ENCODE measurements at regions not wholly inside any gene's neighbourhood (a gene's known extent, or its start where the extent isn't known, plus 50 kb on each side); places are given as distances from the start of the nearest gene placed in this dataset.

GRCh38 chr15:62624547-62625378 lies 417.8 kb upstream of the TPM1 start:
- no peaks in the 10 kb centered on the region for H3K9me3 ChIP-seq
- H3K27me3 ChIP-seq, result no peaks in the 10 kb centered on the region

GRCh38 chr15:62625429-62626033 lies 417.0 kb upstream of the TPM1 start:
- intact Hi-C loops (cut with DNase I), result no loop called here
- TF ChIP-seq POLR2AphosphoS5 (IDR thresholded peaks at IDR 0.05; ENCODE audit: insufficient read depth in 1 of 2, low read depth in 1 of 2) (peak in 1 of 2 donors; percentile 45), POLR2A (IDR thresholded peaks at IDR 0.05) (no peak)
- DNase-seq (ENCODE audit: extremely low spot score in 2 of 2), result no peak
- Histone ChIP-seq H3K4me3 (peak overlapping the region in 1 of 2 donors; percentile 19), H3K4me1 (peaks cover 27% of the 10 kb centered on the region), H3K27me3 (no peaks in the 10 kb centered on the region), H3K36me3 (no peaks in the 10 kb centered on the region), H3K9me3 (no peaks in the 10 kb centered on the region), H3K27ac (peak overlapping the region; percentile 77)

More at GRCh38 chr15:62624547-62625378, 417.8 kb upstream of the TPM1 start:
- intact Hi-C loops (cut with DNase I), result no loop called here
- Histone ChIP-seq H3K27ac (peak overlapping the region; percentile 77), H3K4me3 (peak overlapping the region; percentile 6 to 19), H3K36me3 (no peaks in the 10 kb centered on the region), H3K4me1 (peaks cover 30% of the 10 kb centered on the region)
- no peak for DNase-seq (ENCODE audit: extremely low spot score in 2 of 2)
- no peak for TF ChIP-seq POLR2A (IDR thresholded peaks at IDR 0.05)
- TF ChIP-seq POLR2AphosphoS5 (IDR thresholded peaks at IDR 0.05; ENCODE audit: insufficient read depth in 1 of 2, low read depth in 1 of 2), result no peak
- no peak for TF ChIP-seq CTCF (IDR thresholded peaks at IDR 0.05)

GRCh38 chr15:62626903-62627302 lies 415.6 kb upstream of the TPM1 start:
- peaks cover 27% of the 10 kb centered on the region for H3K4me1 ChIP-seq
- H3K27me3 ChIP-seq, result no peaks in the 10 kb centered on the region
- TF ChIP-seq POLR2A (IDR thresholded peaks at IDR 0.05), result no peak
- intact Hi-C loops (cut with DNase I), result no loop called here
- no peak for DNase-seq (ENCODE audit: extremely low spot score in 2 of 2)
- H3K27ac ChIP-seq, result no peak overlapping the region
- no peaks in the 10 kb centered on the region for H3K36me3 ChIP-seq
- no peak overlapping the region for H3K4me3 ChIP-seq
- no peaks in the 10 kb centered on the region for H3K9me3 ChIP-seq

GRCh38 chr15:62631076-62631724 lies 411.3 kb upstream of the TPM1 start:
- no peak for DNase-seq (ENCODE audit: extremely low spot score in 2 of 2)
- H3K36me3 ChIP-seq, result no peaks in the 10 kb centered on the region

GRCh38 chr15:62636823-62637573 lies 405.5 kb upstream of the TPM1 start:
- intact Hi-C loops (cut with DNase I), result no loop called here

More at GRCh38 chr15:62631076-62631724, 411.3 kb upstream of the TPM1 start:
- Histone ChIP-seq H3K9me3 (no peaks in the 10 kb centered on the region), H3K27ac (no peak overlapping the region), H3K4me3 (no peak overlapping the region), H3K4me1 (peaks cover 8% of the 10 kb centered on the region), H3K27me3 (no peaks in the 10 kb centered on the region)
- intact Hi-C loops (cut with DNase I), result no loop called here
- TF ChIP-seq POLR2A (IDR thresholded peaks at IDR 0.05) (no peak), POLR2AphosphoS5 (IDR thresholded peaks at IDR 0.05; ENCODE audit: insufficient read depth in 1 of 2, low read depth in 1 of 2) (no peak), CTCF (IDR thresholded peaks at IDR 0.05) (no peak)

More at GRCh38 chr15:62636823-62637573, 405.5 kb upstream of the TPM1 start:
- Histone ChIP-seq H3K36me3 (no peaks in the 10 kb centered on the region), H3K27me3 (no peaks in the 10 kb centered on the region), H3K4me3 (no peak overlapping the region), H3K27ac (no peak overlapping the region), H3K9me3 (no peaks in the 10 kb centered on the region), H3K4me1 (no peaks in the 10 kb centered on the region)
- no peak for DNase-seq (ENCODE audit: extremely low spot score in 2 of 2)
- TF ChIP-seq CTCF (IDR thresholded peaks at IDR 0.05) (no peak), POLR2AphosphoS5 (IDR thresholded peaks at IDR 0.05; ENCODE audit: insufficient read depth in 1 of 2, low read depth in 1 of 2) (no peak), POLR2A (IDR thresholded peaks at IDR 0.05) (no peak)
